22Rv1 (cell line): ENCODE measurements at regions not wholly inside any gene's neighbourhood (a gene's known extent, or its start where the extent isn't known, plus 50 kb on each side); places are given as distances from the start of the nearest gene placed in this dataset.

Experiments used
- H3K27ac ChIP-seq: fragments of 450-650 bp; 2 replicates; pipeline ENCODE4 v1.5.1; 2017
- ZFX ChIP-seq: fragments of 450-650 bp; IDR thresholded peaks from 2 replicates; pipeline ENCODE4 v1.6.1; 2017; ENCODE audit warnings: antibody characterized with exemption, borderline replicate concordance
- TF ChIP-seq, protein P1 (sequence below): fragments of 450-650 bp; IDR thresholded peaks from 2 replicates; pipeline ENCODE4 v1.5.1; 2017; ENCODE audit warnings: mild to moderate bottlenecking

DNA sequence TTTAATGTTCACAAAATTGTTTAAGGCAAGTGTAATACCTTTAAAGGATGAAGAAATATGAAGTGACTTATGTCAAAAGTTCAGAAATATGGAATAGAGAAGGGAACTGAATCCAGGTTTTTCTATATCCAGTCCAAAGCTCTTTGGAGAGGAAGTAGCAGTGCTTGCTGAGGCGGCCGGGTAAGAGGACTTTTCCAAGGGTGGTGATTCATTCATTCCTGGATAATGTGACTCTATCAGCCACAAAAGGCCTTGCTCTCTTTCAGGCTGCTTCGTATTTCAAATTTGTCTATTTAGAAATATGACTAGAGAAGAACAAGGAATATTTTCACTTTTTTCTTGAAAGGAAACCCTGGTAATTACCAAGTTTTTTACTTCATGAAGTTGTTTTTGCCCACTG, 830.1 kb upstream of the ZEB2 start:
- no peak overlapping the region for H3K27ac ChIP-seq
- TF ChIP-seq ZFX, result no peak
- TF ChIP-seq, protein P1, sequence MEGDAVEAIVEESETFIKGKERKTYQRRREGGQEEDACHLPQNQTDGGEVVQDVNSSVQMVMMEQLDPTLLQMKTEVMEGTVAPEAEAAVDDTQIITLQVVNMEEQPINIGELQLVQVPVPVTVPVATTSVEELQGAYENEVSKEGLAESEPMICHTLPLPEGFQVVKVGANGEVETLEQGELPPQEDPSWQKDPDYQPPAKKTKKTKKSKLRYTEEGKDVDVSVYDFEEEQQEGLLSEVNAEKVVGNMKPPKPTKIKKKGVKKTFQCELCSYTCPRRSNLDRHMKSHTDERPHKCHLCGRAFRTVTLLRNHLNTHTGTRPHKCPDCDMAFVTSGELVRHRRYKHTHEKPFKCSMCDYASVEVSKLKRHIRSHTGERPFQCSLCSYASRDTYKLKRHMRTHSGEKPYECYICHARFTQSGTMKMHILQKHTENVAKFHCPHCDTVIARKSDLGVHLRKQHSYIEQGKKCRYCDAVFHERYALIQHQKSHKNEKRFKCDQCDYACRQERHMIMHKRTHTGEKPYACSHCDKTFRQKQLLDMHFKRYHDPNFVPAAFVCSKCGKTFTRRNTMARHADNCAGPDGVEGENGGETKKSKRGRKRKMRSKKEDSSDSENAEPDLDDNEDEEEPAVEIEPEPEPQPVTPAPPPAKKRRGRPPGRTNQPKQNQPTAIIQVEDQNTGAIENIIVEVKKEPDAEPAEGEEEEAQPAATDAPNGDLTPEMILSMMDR, result no peak

DNA sequence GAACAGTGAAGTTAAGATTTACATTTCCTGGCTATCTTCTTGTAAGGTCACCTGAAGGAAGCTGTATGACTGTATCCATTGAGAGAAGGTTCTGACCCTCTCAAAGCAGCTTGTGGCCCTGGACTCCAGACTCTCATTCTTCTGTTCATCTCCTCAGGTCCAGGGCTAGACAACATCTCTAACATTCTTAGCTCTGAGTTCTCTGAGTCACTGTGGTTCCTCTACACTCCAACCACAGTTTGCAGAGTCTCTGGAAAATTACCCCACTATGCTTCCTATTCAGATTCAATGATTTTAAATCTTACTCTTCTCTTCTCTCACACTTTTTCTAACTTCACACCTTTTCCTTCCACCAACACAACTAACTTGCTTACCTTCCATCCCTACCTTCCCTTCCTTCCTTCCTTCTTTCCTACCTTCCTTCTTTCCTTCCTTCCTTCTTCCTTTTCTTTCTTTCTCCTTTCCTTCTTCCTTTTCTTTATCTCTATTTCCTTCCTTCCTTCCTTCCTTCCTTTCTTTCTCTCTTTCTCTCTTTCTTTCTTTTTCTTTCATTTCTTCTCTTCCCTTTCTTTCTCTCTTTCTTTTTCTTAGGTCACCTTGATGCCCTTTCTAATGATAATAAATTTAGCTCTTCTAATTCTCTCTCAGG, 824.3 kb upstream of the ZEB2 start:
- TF ChIP-seq, protein P1, result no peak
- TF ChIP-seq ZFX, result no peak

DNA sequence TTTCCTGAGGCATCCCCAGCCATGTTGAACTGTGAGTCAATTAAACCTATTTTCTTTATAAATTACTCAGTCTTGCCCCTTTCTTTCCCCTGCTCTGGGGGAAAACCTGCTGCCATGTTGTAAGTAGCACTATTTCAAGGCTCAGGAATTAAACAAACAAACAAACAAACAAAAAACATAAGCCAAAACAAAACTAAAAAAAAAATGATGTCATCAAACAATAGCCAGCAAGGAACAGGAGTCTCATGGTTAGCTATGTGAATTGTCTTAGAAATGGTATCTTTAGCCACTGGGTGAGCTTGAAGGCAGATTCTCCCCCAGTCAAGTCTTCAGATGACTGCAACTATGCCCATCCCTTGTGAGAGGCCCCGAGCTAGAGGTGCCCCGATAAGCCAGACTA, 823.4 kb upstream of the ZEB2 start:
- no peak overlapping the region for H3K27ac ChIP-seq
- TF ChIP-seq, protein P1, result no peak
- no peak for TF ChIP-seq ZFX

More for the DNA sequence above, 824.3 kb upstream of the ZEB2 start:
- no peak overlapping the region for H3K27ac ChIP-seq

DNA sequence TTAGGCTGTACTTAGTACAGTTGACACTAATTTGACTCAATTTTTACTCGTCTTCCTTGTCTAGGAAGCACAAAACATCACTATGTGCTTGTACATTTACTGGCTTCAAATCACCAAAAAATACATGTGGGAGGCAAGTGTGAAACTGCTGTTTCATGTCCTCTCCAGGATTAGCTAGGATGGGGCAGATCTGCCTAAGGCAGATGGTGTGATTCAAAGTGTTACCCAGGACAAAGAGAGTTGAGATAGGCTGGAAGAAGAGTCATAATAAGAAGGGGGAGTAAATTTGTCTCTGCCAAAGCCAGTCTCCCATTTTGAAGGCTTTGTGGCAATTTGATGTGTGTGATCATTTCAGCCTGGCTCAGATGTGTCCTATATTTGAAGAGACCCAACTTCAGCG, 821.6 kb upstream of the ZEB2 start:
- no peak overlapping the region for H3K27ac ChIP-seq
- TF ChIP-seq, protein P1, result no peak
- TF ChIP-seq ZFX, result no peak

DNA sequence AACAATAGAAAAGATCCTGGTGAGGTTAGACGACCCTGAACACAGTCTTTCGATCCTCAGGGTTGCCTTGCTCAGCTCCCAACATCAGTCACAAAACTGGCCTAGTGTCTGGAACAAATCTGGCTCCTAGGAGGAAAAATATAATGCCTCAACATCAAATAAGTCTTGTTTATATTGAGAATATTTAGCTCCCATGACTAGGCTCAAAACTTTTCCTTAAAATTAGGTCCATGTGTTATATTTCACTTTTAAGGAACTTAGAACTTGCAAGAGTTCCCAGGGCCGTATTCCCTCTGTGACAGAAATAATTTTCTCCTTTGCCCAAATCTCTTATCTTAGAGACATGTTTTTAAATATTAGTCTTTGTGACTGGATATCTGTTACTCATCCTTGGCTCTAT, 819.7 kb upstream of the ZEB2 start:
- no peak for TF ChIP-seq ZFX
- TF ChIP-seq, protein P1, result no peak
- no peak overlapping the region for H3K27ac ChIP-seq

DNA sequence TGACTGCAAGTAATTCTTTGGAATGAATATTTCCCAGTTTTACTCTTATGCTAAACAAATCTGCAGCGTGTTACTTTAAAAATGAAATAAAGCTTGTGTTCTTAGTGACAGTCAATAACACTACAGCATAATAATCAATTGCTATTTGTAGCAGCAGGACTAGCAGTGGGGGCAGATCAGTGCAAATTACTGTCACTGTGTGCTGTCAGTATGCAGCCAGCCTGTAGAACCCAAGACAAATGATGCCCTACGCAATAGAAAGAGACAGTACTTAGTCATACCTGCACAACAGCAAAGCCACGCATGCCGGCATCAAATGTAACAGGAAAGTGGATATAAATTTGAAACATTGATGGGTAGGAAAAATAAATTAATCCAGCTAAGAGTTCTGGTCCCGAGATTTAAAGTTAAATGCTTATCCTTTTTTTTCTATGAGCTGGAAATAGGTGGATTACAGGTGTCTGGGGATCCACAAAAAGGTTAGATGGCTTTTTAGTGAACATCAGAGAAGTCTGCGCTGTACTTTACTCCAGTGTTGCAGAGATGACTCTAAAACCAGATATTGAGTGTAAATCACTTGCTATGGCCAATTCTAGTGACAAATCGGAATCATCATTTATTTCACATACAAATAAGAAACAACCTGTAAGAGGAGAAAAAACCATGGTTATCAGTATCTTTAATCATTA, 812.4 kb upstream of the ZEB2 start:
- TF ChIP-seq ZFX, result no peak
- TF ChIP-seq, protein P1, result no peak
- H3K27ac ChIP-seq, result no peak overlapping the region

DNA sequence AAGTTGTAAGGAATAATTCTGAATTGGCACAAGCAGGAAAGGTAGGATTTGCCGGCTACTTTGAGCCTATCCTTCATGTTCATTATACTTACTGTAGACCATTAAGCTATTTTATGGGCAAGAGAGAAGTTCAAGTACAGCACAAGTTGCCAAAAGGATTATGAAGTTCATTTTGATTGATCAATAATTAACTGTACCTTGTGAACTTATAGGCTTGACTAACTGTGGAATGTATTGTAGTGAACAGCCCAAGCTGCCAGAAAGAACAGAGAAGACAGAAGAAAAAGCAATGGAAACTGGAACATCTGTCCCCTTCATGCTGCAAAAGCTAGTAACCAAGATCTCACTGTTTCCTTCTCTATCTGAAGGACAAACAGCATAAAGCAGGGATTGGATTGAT, 810.1 kb upstream of the ZEB2 start:
- H3K27ac ChIP-seq, result no peak overlapping the region
- TF ChIP-seq, protein P1, result no peak
- TF ChIP-seq ZFX, result no peak
